ENCODE measurements at regions not wholly inside any gene's neighbourhood (a gene's known extent, or its start where the extent isn't known, plus 50 kb on each side); places are given as distances from the start of the nearest gene placed in this dataset.

DNA sequence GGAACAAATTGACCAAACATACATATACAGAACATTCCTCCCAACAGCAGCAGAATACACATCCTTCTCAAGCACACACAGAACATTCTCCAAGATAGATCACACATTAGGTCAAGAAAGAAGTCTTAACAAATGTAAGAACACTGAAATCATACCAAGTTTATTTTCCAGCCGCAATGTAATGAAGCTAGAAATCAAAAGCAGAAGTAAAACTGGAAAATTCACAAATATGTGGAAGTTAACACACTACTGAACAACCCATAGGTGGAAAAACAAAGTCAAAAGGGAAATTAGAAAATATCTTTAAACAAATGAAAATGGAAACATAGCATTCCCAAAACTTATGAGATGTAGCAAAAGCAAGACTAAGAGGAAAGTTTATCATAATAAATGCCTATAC lies 692.6 kb downstream of the DIAPH3 start:
- Histone ChIP-seq H3K36me3 (ENCODE audit: insufficient read depth, low read length, poor library complexity, severe bottlenecking) (no peaks in the 10 kb centered on the region), H3K4me1 (ENCODE audit: insufficient read depth, low read length, poor library complexity, severe bottlenecking) (peaks cover 6% of the 10 kb centered on the region), H3K27me3 (replicated peaks; ENCODE audit: insufficient read depth, low read depth, low read length, poor library complexity) (no peaks in the 10 kb centered on the region), H3K9me3 (ENCODE audit: low read depth, low read length, poor library complexity, severe bottlenecking) (peaks cover 8% of the 10 kb centered on the region), H3K4me3 (ENCODE audit: low read depth, low read length, poor library complexity, severe bottlenecking) (no peak overlapping the region), H3K27ac (ENCODE audit: low read depth, low read length, poor library complexity, severe bottlenecking) (no peak overlapping the region)
- TF ChIP-seq CTCF (conservative IDR thresholded peaks at IDR 0.05; ENCODE audit: low read depth, low read length) (no peak), EZH2 (IDR thresholded peaks at IDR 0.05; ENCODE audit: borderline replicate concordance, low read depth, low read length, poor library complexity, severe bottlenecking) (no peak)
- ChIA-PET CTCF (interaction anchor here (0.7 kb wide), 1 partner anchor 10 kb away, joined by 3 read pairs; no protein-coding TSS in a partner anchor), POLR2A (ENCODE audit: low non-redundant PET) (no interaction called here)
- no TSS peak for BruUV-seq (replicated peaks)
- intact Hi-C loops (cut with micrococcal nuclease; ENCODE audit: unreplicated experiment): loop anchor here (10.0 kb wide), 2 partner anchors 284 to 1836 kb away; partner anchors contain the start of gene PCDH17
- DNase-seq (ENCODE audit: low spot score): no peak

DNA sequence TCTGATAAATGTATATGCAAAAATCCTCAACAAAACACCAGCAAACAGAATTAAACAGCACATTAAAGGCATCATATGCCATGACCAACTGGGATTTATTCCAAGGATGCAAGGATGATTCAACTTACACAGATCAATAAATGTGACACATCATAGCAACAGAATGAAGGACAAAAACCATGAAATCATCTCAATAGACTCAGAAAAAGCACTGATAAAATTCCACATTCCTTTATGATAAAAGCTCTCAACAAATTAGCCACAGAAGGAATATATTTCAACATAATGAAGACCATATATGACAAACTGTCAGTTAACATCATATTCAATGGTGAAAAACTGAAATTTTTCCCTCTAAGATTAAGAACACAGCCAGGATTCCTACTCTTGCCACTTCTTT lies 691.6 kb downstream of the DIAPH3 start:
- ChIA-PET POLR2A (ENCODE audit: low non-redundant PET) (no interaction called here), CTCF (no interaction called here)
- TF ChIP-seq CTCF (conservative IDR thresholded peaks at IDR 0.05; ENCODE audit: low read depth, low read length): no peak
- no peak for TF ChIP-seq EZH2 (IDR thresholded peaks at IDR 0.05; ENCODE audit: borderline replicate concordance, low read depth, low read length, poor library complexity, severe bottlenecking)
- Histone ChIP-seq H3K27ac (ENCODE audit: low read depth, low read length, poor library complexity, severe bottlenecking) (no peak overlapping the region), H3K27me3 (replicated peaks; ENCODE audit: insufficient read depth, low read depth, low read length, poor library complexity) (no peaks in the 10 kb centered on the region), H3K4me1 (ENCODE audit: insufficient read depth, low read length, poor library complexity, severe bottlenecking) (peaks cover 12% of the 10 kb centered on the region), H3K4me3 (ENCODE audit: low read depth, low read length, poor library complexity, severe bottlenecking) (no peak overlapping the region), H3K9me3 (ENCODE audit: low read depth, low read length, poor library complexity, severe bottlenecking) (peaks cover 8% of the 10 kb centered on the region), H3K36me3 (ENCODE audit: insufficient read depth, low read length, poor library complexity, severe bottlenecking) (no peaks in the 10 kb centered on the region)
- BruUV-seq (replicated peaks): no TSS peak
- DNase-seq (ENCODE audit: low spot score): no peak
- intact Hi-C loops (cut with micrococcal nuclease; ENCODE audit: unreplicated experiment): loop anchor here (10.0 kb wide), 2 partner anchors 283 to 1837 kb away; partner anchors contain the start of gene PCDH17

DNA sequence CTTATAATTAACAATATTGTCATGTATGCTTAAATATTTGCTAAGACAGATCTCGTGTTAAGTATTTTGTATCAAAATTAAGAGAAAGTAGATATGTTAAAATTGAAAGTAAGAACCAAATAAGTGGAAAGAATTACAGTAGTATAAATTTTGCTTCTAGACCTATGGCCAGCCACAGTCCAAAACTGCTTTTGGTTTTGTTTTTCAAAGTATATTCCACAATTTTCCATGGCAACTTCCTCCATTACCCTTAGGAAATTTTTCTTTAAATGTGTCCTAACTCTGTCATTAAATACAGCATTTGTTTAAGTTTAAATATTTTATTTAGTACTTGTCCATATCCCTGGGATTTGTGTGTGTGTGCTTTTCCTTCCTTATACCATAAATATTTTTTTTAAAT lies 689.0 kb downstream of the DIAPH3 start:
- intact Hi-C loops (cut with micrococcal nuclease; ENCODE audit: unreplicated experiment): loop anchor here (5.0 to 10.0 kb wide), 3 partner anchors 198 to 1840 kb away; partner anchors contain the start of gene PCDH17
- Histone ChIP-seq H3K27ac (ENCODE audit: low read depth, low read length, poor library complexity, severe bottlenecking) (no peak overlapping the region), H3K27me3 (replicated peaks; ENCODE audit: insufficient read depth, low read depth, low read length, poor library complexity) (no peaks in the 10 kb centered on the region), H3K36me3 (ENCODE audit: insufficient read depth, low read length, poor library complexity, severe bottlenecking) (no peaks in the 10 kb centered on the region), H3K4me3 (ENCODE audit: low read depth, low read length, poor library complexity, severe bottlenecking) (no peak overlapping the region), H3K4me1 (ENCODE audit: insufficient read depth, low read length, poor library complexity, severe bottlenecking) (peaks cover 32% of the 10 kb centered on the region), H3K9me3 (ENCODE audit: low read depth, low read length, poor library complexity, severe bottlenecking) (peaks cover 7% of the 10 kb centered on the region)
- no TSS peak for BruUV-seq (replicated peaks)
- ChIA-PET CTCF (no interaction called here), POLR2A (ENCODE audit: low non-redundant PET) (no interaction called here)
- TF ChIP-seq EZH2 (IDR thresholded peaks at IDR 0.05; ENCODE audit: borderline replicate concordance, low read depth, low read length, poor library complexity, severe bottlenecking) (no peak), CTCF (conservative IDR thresholded peaks at IDR 0.05; ENCODE audit: low read depth, low read length) (no peak)
- DNase-seq (ENCODE audit: low spot score): no peak

All from A673 (cell line).